GM12878 (cell line): ENCODE measurements at regions not wholly inside any gene's neighbourhood (a gene's known extent, or its start where the extent isn't known, plus 50 kb on each side); places are given as distances from the start of the nearest gene placed in this dataset.

ENCODE experiments used
- CTCF ChIP-seq, 3 experiments: IDR thresholded peaks in 2 of 3; conservative IDR thresholded peaks in 1 of 3; 2 replicates each; pipeline ENCODE4 v1.5.1; 2011; ENCODE audit warnings: low read depth in 3 of 3, low read length in 3 of 3, mild to moderate bottlenecking in 3 of 3, control low read depth in 2 of 3, moderate library complexity in 2 of 3, inconsistent platforms in 1 of 3, mixed read lengths in 1 of 3; ENCODE audit not compliant: control insufficient read depth in 2 of 3, insufficient read depth in 1 of 3; ENCODE audit errors: extremely low read depth in 1 of 3
- EZH2 ChIP-seq: IDR thresholded peaks from 2 replicates; pipeline ENCODE4 v1.6.1; 2012; ENCODE audit warnings: low read depth, mild to moderate bottlenecking, control low read depth, inconsistent platforms, low read length, borderline replicate concordance; ENCODE audit not compliant: control insufficient read depth
- RAD51 ChIP-seq: fragments of 450-650 bp; IDR thresholded peaks from 2 replicates; pipeline ENCODE4 v1.6.1; 2016; ENCODE audit warnings: moderate library complexity, mild to moderate bottlenecking, inconsistent platforms
- REST ChIP-seq: IDR thresholded peaks from 2 replicates; pipeline ENCODE4 v1.6.1; 2012; ENCODE audit warnings: mild to moderate bottlenecking, low read depth, low read length

- TF ChIP-seq CTCF (IDR thresholded peaks at IDR 0.05 in 2 of 3, conservative IDR thresholded peaks at IDR 0.05 in 1 of 3; ENCODE audit: control insufficient read depth in 2 of 3, extremely low read depth in 1 of 3, insufficient read depth in 1 of 3, low read depth in 3 of 3, low read length in 3 of 3) (no peak), REST (no peak), EZH2 (no peak), RAD51 (no peak)
Measured at GRCh38 chr2:16167451-16167861, 227.1 kb downstream of the MYCN start.
